ENCODE measurements at regions not wholly inside any gene's neighbourhood (a gene's known extent, or its start where the extent isn't known, plus 50 kb on each side); places are given as distances from the start of the nearest gene placed in this dataset.

DNA sequence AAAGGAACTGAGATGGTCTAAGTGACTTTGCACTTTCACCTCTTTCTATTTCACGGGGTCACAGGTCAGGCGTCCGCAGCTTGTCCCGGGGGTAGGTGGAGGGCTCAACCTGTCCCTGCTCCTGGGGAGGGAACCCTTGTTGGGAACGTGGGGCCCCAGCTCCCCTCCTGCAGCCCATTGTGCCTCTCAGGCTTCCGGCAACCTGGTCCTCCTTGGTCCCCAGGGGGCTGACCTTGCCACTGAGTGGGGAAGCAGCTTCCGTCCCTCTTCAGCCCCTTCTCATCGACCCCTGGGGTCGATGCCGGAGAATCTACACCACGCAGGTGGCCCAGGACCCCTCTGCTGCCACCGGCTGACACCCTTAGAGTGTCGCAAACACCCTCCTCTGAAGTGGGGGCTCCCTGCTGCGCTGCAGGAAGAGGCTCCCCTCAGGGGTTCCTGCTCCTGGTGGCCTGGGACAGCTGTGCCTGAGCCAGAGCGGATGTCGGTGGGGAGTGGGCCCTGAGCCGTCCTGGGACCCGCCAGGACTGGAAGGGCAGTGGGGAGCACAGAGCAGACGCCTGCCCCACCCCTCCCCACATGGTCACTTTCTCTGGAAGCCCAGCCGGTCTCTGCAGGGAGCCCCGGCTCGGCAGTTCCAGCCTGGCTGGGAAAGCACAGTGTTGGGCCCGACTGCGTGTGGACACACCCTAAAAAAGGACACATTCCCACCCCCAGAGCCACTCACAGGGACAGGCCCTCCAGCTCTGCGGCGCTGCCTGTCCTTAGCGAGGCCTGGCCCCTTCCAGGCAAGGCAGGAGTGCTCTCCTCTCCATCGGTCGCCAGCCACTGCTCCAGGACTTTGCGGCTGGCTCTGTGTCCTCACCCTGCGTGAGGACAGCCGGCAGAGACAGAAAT, 357.5 kb upstream of the SHH start:
- DNase-seq = no peak
- H3K27ac ChIP-seq = no peak overlapping the region
- H3K4me3 ChIP-seq (ENCODE audit: low read depth, low read length) = no peak overlapping the region
- in situ Hi-C loops (cut with HindIII; ENCODE audit: low pct_ligation_motif_present, low sequenced_read_pairs) = no loop called here
- H3K27me3 ChIP-seq (replicated peaks) = no peaks in the 10 kb centered on the region
- H3K36me3 ChIP-seq (replicated peaks) = no peaks in the 10 kb centered on the region
- TF ChIP-seq, protein P1, sequence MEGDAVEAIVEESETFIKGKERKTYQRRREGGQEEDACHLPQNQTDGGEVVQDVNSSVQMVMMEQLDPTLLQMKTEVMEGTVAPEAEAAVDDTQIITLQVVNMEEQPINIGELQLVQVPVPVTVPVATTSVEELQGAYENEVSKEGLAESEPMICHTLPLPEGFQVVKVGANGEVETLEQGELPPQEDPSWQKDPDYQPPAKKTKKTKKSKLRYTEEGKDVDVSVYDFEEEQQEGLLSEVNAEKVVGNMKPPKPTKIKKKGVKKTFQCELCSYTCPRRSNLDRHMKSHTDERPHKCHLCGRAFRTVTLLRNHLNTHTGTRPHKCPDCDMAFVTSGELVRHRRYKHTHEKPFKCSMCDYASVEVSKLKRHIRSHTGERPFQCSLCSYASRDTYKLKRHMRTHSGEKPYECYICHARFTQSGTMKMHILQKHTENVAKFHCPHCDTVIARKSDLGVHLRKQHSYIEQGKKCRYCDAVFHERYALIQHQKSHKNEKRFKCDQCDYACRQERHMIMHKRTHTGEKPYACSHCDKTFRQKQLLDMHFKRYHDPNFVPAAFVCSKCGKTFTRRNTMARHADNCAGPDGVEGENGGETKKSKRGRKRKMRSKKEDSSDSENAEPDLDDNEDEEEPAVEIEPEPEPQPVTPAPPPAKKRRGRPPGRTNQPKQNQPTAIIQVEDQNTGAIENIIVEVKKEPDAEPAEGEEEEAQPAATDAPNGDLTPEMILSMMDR (IDR thresholded peaks at IDR 0.05; ENCODE audit: low read depth, low read length, missing control alignments) = no peak

DNA sequence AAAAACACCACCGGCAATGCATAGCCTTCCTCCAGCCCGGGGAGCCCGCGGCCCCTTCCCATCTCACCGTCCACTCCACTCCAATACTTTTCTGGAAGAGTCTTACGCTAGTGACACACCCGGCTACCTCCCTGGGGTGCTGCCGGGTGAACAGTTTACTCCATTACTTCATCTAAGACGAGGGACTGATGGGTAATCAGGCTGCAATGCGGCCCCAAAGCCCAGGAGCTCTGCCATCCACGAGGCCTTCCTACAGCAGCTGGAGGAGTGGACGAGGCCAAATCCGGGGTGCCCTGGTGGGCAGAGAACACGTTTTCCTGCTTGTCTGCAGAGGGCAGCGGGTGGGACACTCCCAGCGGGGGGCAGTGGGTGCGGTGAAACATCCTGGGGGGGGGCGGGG, 356.2 kb upstream of the SHH start:
- no peak for DNase-seq
- H3K27me3 ChIP-seq (replicated peaks) = no peaks in the 10 kb centered on the region

DNA sequence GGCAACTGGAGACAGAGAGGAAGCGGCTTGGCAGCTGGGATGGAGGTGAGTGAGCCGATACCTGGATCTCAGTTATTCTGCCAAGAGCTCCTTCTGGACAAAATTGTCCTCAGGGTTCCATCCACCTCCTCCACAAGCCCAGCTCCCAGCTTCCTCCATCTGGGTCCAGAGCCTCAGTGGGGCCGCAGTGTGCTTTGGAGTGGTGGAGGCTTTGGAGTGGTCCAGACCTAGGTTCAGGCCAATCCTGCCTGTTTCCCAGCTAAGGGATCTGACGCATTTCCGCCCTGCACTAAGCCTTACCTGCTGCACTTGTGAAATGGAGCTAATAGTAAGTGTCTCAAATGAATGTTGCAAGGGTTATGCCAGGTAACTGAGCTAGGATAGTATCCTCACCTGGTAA, 355.7 kb upstream of the SHH start:
- TF ChIP-seq, protein P1 (IDR thresholded peaks at IDR 0.05; ENCODE audit: low read depth, low read length, missing control alignments) = no peak
- in situ Hi-C loops (cut with HindIII; ENCODE audit: low pct_ligation_motif_present, low sequenced_read_pairs) = no loop called here
- Histone ChIP-seq H3K4me3 (ENCODE audit: low read depth, low read length) (no peak overlapping the region), H3K27me3 (replicated peaks) (no peaks in the 10 kb centered on the region), H3K27ac (no peak overlapping the region), H3K36me3 (replicated peaks) (no peaks in the 10 kb centered on the region)
- DNase-seq = no peak

More for the DNA sequence above, 356.2 kb upstream of the SHH start:
- Histone ChIP-seq H3K36me3 (replicated peaks) (no peaks in the 10 kb centered on the region), H3K27ac (no peak overlapping the region), H3K4me3 (ENCODE audit: low read depth, low read length) (no peak overlapping the region)
- TF ChIP-seq, protein P1 (IDR thresholded peaks at IDR 0.05; ENCODE audit: low read depth, low read length, missing control alignments) = no peak
- in situ Hi-C loops (cut with HindIII; ENCODE audit: low pct_ligation_motif_present, low sequenced_read_pairs) = no loop called here

DNA sequence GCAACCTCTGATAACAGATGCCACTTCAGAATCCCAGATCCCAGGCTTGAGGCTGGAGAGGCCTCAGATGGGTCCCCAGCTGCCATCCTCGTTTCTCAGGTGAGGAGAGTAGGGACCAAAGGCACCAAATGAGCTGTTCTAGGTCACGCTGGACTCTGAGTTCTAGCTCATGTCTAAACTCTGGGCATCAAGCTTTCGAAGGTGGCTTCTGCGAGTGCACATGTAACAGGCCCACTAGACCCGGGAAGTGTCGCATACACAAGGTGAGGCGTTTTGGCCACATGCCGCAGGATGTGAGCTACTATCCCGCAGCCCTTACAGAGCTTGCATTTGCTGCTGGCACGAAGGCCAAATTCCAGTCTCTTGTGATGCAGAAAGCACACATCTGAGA, 355.1 kb upstream of the SHH start:
- H3K4me3 ChIP-seq (ENCODE audit: low read depth, low read length) = no peak overlapping the region
- H3K27me3 ChIP-seq (replicated peaks) = no peaks in the 10 kb centered on the region
- in situ Hi-C loops (cut with HindIII; ENCODE audit: low pct_ligation_motif_present, low sequenced_read_pairs) = no loop called here
- no peaks in the 10 kb centered on the region for H3K36me3 ChIP-seq (replicated peaks)
- no peak overlapping the region for H3K27ac ChIP-seq
- no peak for DNase-seq
- TF ChIP-seq, protein P1 (IDR thresholded peaks at IDR 0.05; ENCODE audit: low read depth, low read length, missing control alignments) = no peak

DNA sequence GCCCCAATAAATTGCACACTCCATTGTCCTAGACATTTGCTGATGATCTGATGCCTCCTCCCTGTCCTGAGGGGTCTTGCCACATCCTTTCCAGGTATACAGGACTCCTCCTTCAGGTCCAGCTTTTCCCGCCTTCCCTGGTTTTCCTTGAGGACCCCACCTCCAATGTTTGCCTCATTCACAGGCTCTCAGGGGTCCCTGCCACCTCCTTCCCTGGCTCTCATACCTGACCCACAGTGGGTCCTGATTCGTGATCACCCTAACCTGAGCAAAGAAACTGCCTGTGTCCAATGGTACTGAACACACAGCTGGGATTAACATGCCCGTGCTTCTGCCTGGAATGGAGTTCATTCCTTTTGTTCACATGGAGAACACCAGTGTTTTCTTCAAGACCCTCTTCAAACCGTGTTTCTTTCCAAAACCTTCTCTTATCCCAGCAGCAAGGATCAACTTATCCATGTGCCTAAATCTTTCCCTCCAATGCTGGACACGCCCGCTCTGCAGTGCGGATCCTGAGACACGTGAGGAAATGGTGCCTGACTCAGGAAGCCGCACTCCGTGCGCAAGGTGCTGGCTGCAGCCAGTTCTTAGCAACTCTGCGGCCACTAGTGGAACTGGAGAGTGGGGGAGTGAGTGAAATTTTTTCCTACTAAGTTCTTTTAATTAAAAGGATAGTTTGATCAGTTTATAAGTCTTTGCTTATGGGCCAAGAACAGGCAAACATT, 354.6 kb upstream of the SHH start:
- Histone ChIP-seq H3K36me3 (replicated peaks) (no peaks in the 10 kb centered on the region), H3K27ac (no peak overlapping the region), H3K4me3 (ENCODE audit: low read depth, low read length) (no peak overlapping the region), H3K27me3 (replicated peaks) (no peaks in the 10 kb centered on the region)
- DNase-seq = no peak
- in situ Hi-C loops (cut with HindIII; ENCODE audit: low pct_ligation_motif_present, low sequenced_read_pairs) = no loop called here
- TF ChIP-seq, protein P1 (IDR thresholded peaks at IDR 0.05; ENCODE audit: low read depth, low read length, missing control alignments) = no peak

Data from brain microvascular endothelial cell (primary cell).